GM23248 (cell line): ENCODE measurements at regions not wholly inside any gene's neighbourhood (a gene's known extent, or its start where the extent isn't known, plus 50 kb on each side); places are given as distances from the start of the nearest gene placed in this dataset.

Source experiments
- DNase-seq: peaks from one replicate; pipeline ENCODE4 v3.0.0-alpha.2; 2015
- H2AFZ ChIP-seq: fragments of 200-600 bp; sonication (generic); 2 replicates; pipeline ENCODE4 v1.6.1; 2016; ENCODE audit warnings: antibody characterized with exemption
- H3F3A ChIP-seq: fragments of 200-600 bp; sonication (generic); 2 replicates; pipeline ENCODE4 v1.6.1; 2016; ENCODE audit warnings: mild to moderate bottlenecking, antibody characterized with exemption, mixed run types; ENCODE audit not compliant: insufficient read depth
- H3K27ac ChIP-seq: fragments of 200-600 bp; sonication (generic); 2 replicates; pipeline ENCODE4 v1.5.1; 2016; ENCODE audit warnings: mild to moderate bottlenecking
- H3K27me3 ChIP-seq: fragments of 200-600 bp; sonication (generic); replicated peaks from 2 replicates; pipeline ENCODE4 v1.6.1; 2016; ENCODE audit warnings: mild to moderate bottlenecking; ENCODE audit not compliant: insufficient read depth
- H3K36me3 ChIP-seq: fragments of 200-600 bp; sonication (generic); 2 replicates; pipeline ENCODE4 v1.6.1; 2016; ENCODE audit warnings: low read depth, mild to moderate bottlenecking
- H3K4me1 ChIP-seq: fragments of 200-600 bp; sonication (generic); 2 replicates; pipeline ENCODE4 v1.6.1; 2016; ENCODE audit warnings: mild to moderate bottlenecking; ENCODE audit not compliant: insufficient read depth
- H3K4me2 ChIP-seq: fragments of 200-600 bp; sonication (generic); one replicate; pipeline ENCODE4 v1.6.1; 2016; ENCODE audit warnings: mild to moderate bottlenecking; ENCODE audit not compliant: unreplicated experiment
- H3K4me3 ChIP-seq: fragments of 200-600 bp; sonication (generic); 2 replicates; pipeline ENCODE4 v1.5.1; 2016; ENCODE audit warnings: mild to moderate bottlenecking
- H3K79me2 ChIP-seq: fragments of 200-600 bp; sonication (generic); 2 replicates; pipeline ENCODE4 v1.6.1; 2016; ENCODE audit warnings: mild to moderate bottlenecking; ENCODE audit not compliant: insufficient read depth
- H3K9ac ChIP-seq: fragments of 200-600 bp; sonication (generic); 2 replicates; pipeline ENCODE4 v1.6.1; 2016; ENCODE audit warnings: mild to moderate bottlenecking
- H3K9me2 ChIP-seq: fragments of 200-600 bp; sonication (generic); 2 replicates; pipeline ENCODE4 v1.6.1; 2016; ENCODE audit warnings: mixed run types, mild to moderate bottlenecking, moderate library complexity; ENCODE audit not compliant: insufficient read depth
- H3K9me3 ChIP-seq: fragments of 200-600 bp; sonication (generic); one replicate; pipeline ENCODE4 v1.6.1; 2017; ENCODE audit warnings: low read depth
- H4K20me1 ChIP-seq: fragments of 200-600 bp; sonication (generic); 2 replicates; pipeline ENCODE4 v1.6.0; 2016; ENCODE audit not compliant: insufficient read depth
- EZH2 ChIP-seq: fragments of 200-600 bp; sonication (generic); IDR thresholded peaks from 2 replicates; pipeline ENCODE4 v1.6.1; 2018; ENCODE audit warnings: antibody characterized with exemption, mild to moderate bottlenecking; ENCODE audit not compliant: insufficient read depth, poor library complexity, severe bottlenecking
- EZH2phosphoT487 ChIP-seq: fragments of 200-600 bp; sonication (generic); IDR thresholded peaks from 2 replicates; pipeline ENCODE4 v1.6.1; 2018; ENCODE audit warnings: antibody characterized with exemption, moderate library complexity, mild to moderate bottlenecking, low read depth; ENCODE audit not compliant: insufficient read depth
- WGBS, 2 experiments: methylation state at CpG; one replicate each; pipeline ENCODE4 v1.1.6; 2015 to 2017; ENCODE audit warnings: low lambda C conversion rate in 2 of 2, low coverage in 1 of 2; ENCODE audit errors: missing lambda C conversion rate in 2 of 2; 5-methylcytosine and 5-hydroxymethylcytosine counted together
- in situ Hi-C: fragments of 300-500 bp; cut with MboI; formaldehyde crosslinking; loops from 2 replicates; pipeline ENCODE4 v1.15.0; 2020

DNA sequence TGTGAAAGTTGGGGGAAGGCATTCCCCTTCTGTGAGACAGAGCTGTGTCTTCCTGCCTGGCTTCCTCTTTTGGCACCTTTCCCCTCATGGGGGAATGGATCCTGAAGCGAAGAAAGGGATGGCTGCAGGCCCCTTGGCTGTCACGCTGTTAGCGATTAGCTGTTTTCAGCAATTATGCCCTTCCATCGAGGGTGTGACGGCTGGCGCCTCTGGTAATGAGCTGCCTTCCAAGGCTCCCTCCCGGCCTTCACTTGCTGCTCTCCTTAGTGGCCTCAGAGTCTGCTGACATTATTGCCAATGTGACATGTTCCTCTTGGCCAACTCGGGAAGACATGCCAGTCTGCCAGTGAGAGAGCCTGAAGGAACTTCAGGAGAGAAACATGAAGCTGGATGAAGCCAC is 162.1 kb downstream of the ZIC5 start:
- 65 to 66% methylated on average over 8 of the region's 8 CpGs for WGBS, 2 experiments
- Histone ChIP-seq H3K27me3 (no peaks in the 10 kb centered on the region), H3K36me3 (no peaks in the 10 kb centered on the region), H3K4me2 (no peak overlapping the region), H4K20me1 (no peaks in the 10 kb centered on the region), H3K4me1 (peaks cover 13% of the 10 kb centered on the region), H3K9me3 (no peaks in the 10 kb centered on the region), H3F3A (no peaks in the 10 kb centered on the region), H2AFZ (no peak overlapping the region), H3K27ac (no peak overlapping the region), H3K9me2 (no peaks in the 10 kb centered on the region), H3K4me3 (no peak overlapping the region), H3K9ac (no peak overlapping the region), H3K79me2 (no peaks in the 10 kb centered on the region)
- in situ Hi-C loops = no loop called here
- DNase-seq = no peak
- TF ChIP-seq EZH2 = no peak
- TF ChIP-seq EZH2phosphoT487 = no peak

GRCh38 chr13:99808786-99809185 is 162.8 kb downstream of the ZIC5 start:
- DNase-seq = no peak
- Histone ChIP-seq H3K9ac (no peak overlapping the region), H3K4me2 (no peak overlapping the region), H3K9me3 (no peaks in the 10 kb centered on the region), H3K27me3 (no peaks in the 10 kb centered on the region), H3K36me3 (no peaks in the 10 kb centered on the region), H3K9me2 (no peaks in the 10 kb centered on the region), H3K4me3 (no peak overlapping the region), H3K79me2 (no peaks in the 10 kb centered on the region), H2AFZ (no peak overlapping the region), H3K27ac (no peak overlapping the region), H3K4me1 (peaks cover 13% of the 10 kb centered on the region), H3F3A (no peaks in the 10 kb centered on the region), H4K20me1 (no peaks in the 10 kb centered on the region)
- in situ Hi-C loops = no loop called here
- 48 to 58% methylated on average over 1 of the region's 1 CpG for WGBS, 2 experiments
- no peak for TF ChIP-seq EZH2phosphoT487
- TF ChIP-seq EZH2 = no peak

DNA sequence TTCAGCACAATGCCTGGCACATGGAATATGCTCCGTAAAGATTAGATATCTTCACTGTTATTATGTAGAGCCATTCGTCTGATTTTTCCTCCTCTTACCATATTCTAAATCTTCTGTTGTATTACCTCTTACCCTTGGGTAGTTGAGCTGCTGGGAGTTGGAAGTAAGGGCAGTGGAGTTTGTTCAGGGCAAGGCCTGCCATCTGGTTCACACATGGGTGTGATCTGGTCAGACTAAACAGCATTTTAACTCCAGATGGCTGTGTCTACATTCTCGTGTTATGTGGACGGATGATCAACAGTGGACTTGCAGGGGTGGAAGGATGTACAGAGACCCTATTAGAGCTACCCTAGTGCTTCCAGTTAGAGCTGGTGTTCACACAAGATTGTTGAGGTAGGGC is 164.9 kb downstream of the ZIC5 start:
- Histone ChIP-seq H3K9ac (no peak overlapping the region), H3K27ac (no peak overlapping the region)
- TF ChIP-seq EZH2phosphoT487 = no peak
- no peak for TF ChIP-seq EZH2

GRCh38 chr13:99805361-99805760 is 166.2 kb downstream of the ZIC5 start:
- DNase-seq = no peak
- Histone ChIP-seq H3K9ac (no peak overlapping the region), H3K9me3 (no peaks in the 10 kb centered on the region), H3K36me3 (no peaks in the 10 kb centered on the region), H3K27ac (no peak overlapping the region), H3K4me1 (no peaks in the 10 kb centered on the region), H3K27me3 (no peaks in the 10 kb centered on the region), H3K4me2 (no peak overlapping the region), H2AFZ (no peak overlapping the region), H4K20me1 (no peaks in the 10 kb centered on the region), H3K79me2 (no peaks in the 10 kb centered on the region), H3K9me2 (no peaks in the 10 kb centered on the region), H3F3A (no peaks in the 10 kb centered on the region), H3K4me3 (no peak overlapping the region)
- in situ Hi-C loops = no loop called here
- WGBS, 2 experiments = 40 to 47% methylated on average over 7 of the region's 7 CpGs
- TF ChIP-seq EZH2 (no peak), EZH2phosphoT487 (no peak)

More for the DNA sequence above, 164.9 kb downstream of the ZIC5 start:
- DNase-seq = no peak
- Histone ChIP-seq H3F3A (no peaks in the 10 kb centered on the region), H3K4me2 (no peak overlapping the region), H3K4me3 (no peak overlapping the region), H2AFZ (no peak overlapping the region), H3K27me3 (no peaks in the 10 kb centered on the region), H3K79me2 (no peaks in the 10 kb centered on the region), H3K9me3 (no peaks in the 10 kb centered on the region), H3K9me2 (no peaks in the 10 kb centered on the region), H3K4me1 (no peaks in the 10 kb centered on the region), H3K36me3 (no peaks in the 10 kb centered on the region), H4K20me1 (no peaks in the 10 kb centered on the region)
- 27 to 43% methylated on average over 4 of the region's 4 CpGs for WGBS, 2 experiments
- in situ Hi-C loops = no loop called here

GRCh38 chr13:99803141-99803540 is 168.4 kb downstream of the ZIC5 start:
- in situ Hi-C loops = no loop called here
- no peak overlapping the region for H3K4me2 ChIP-seq

More at GRCh38 chr13:99803141-99803540, 168.4 kb downstream of the ZIC5 start:
- Histone ChIP-seq H3K9ac (no peak overlapping the region), H3K79me2 (no peaks in the 10 kb centered on the region), H4K20me1 (no peaks in the 10 kb centered on the region), H2AFZ (no peak overlapping the region), H3K9me2 (no peaks in the 10 kb centered on the region), H3K4me1 (no peaks in the 10 kb centered on the region), H3K27me3 (no peaks in the 10 kb centered on the region), H3F3A (no peaks in the 10 kb centered on the region), H3K27ac (no peak overlapping the region), H3K9me3 (no peaks in the 10 kb centered on the region), H3K36me3 (no peaks in the 10 kb centered on the region), H3K4me3 (no peak overlapping the region)
- 63 to 66% methylated on average over 3 of the region's 3 CpGs for WGBS, 2 experiments
- no peak for DNase-seq
- TF ChIP-seq EZH2phosphoT487 (no peak), EZH2 (no peak)
